Keratinocyte (primary cell): ENCODE measurements at regions not wholly inside any gene's neighbourhood (a gene's known extent, or its start where the extent isn't known, plus 50 kb on each side); places are given as distances from the start of the nearest gene placed in this dataset.

Source experiments
- DNase-seq: peaks from one replicate; pipeline ENCODE4 v3.0.0-alpha.2; 2011; ENCODE audit warnings: low read depth, missing footprints, low spot score
- FAIRE-seq: peaks from 2 replicates; lab custom pipeline; 2011; peaks lifted over from hg19 to GRCh38; lab: Jason Lieb, UNC
- H2AFZ ChIP-seq: 2 replicates; pipeline ENCODE4 v1.6.0; 2012; ENCODE audit warnings: low read length, control low read depth, inconsistent platforms; ENCODE audit not compliant: control insufficient read depth
- H3K27ac ChIP-seq: 2 replicates; pipeline ENCODE4 v1.5.1; 2011; ENCODE audit warnings: low read length; ENCODE audit not compliant: control insufficient read depth, insufficient read depth
- H3K27me3 ChIP-seq: 3 replicates; pipeline ENCODE4 v1.6.0; 2011; ENCODE audit warnings: low read length; ENCODE audit not compliant: control insufficient read depth, insufficient read depth; ENCODE audit errors: extremely low read depth
- H3K36me3 ChIP-seq, 2 experiments: 2 replicates in 1 of 2; 3 replicates in 1 of 2; pipeline ENCODE4 v1.5.1; 2011; ENCODE audit warnings: low read length in 2 of 2, mild to moderate bottlenecking in 1 of 2; ENCODE audit not compliant: control insufficient read depth in 2 of 2, insufficient read depth in 2 of 2; ENCODE audit errors: extremely low read depth in 1 of 2
- H3K4me1 ChIP-seq: 3 replicates; pipeline ENCODE4 v1.5.1; 2011; ENCODE audit warnings: low read length; ENCODE audit not compliant: control insufficient read depth, insufficient read depth; ENCODE audit errors: extremely low read depth
- H3K4me2 ChIP-seq: 3 replicates; pipeline ENCODE4 v1.6.0; 2011; ENCODE audit warnings: low read depth, low read length; ENCODE audit not compliant: control insufficient read depth, insufficient read depth; ENCODE audit errors: extremely low read depth
- H3K4me3 ChIP-seq, 3 experiments: fragments of 200-600 bp in 1 of 3; sonication (generic) in 1 of 3; 2 replicates in 2 of 3; 3 replicates in 1 of 3; pipeline ENCODE4 v1.5.1; 2011 to 2016; ENCODE audit warnings: low read length in 3 of 3, mild to moderate bottlenecking in 3 of 3, control low read depth in 2 of 3, inconsistent platforms in 1 of 3, low read depth in 1 of 3, mixed read lengths in 1 of 3, mixed run types in 1 of 3, moderate library complexity in 1 of 3; ENCODE audit not compliant: control insufficient read depth in 2 of 3, insufficient read depth in 2 of 3; ENCODE audit errors: extremely low read depth in 1 of 3
- H3K79me2 ChIP-seq: 2 replicates; pipeline ENCODE4 v1.6.0; 2012; ENCODE audit warnings: low read length; ENCODE audit not compliant: control insufficient read depth, insufficient read depth
- H3K9ac ChIP-seq: 3 replicates; pipeline ENCODE4 v1.6.0; 2011; ENCODE audit warnings: low read length; ENCODE audit not compliant: control insufficient read depth, insufficient read depth; ENCODE audit errors: extremely low read depth
- H3K9me1 ChIP-seq: 3 replicates; pipeline ENCODE4 v1.6.0; 2011; ENCODE audit warnings: low read length; ENCODE audit not compliant: control insufficient read depth, insufficient read depth; ENCODE audit errors: extremely low read depth
- H3K9me3 ChIP-seq: 2 replicates; pipeline ENCODE4 v1.5.1; 2012; ENCODE audit warnings: low read depth, low read length; ENCODE audit not compliant: control insufficient read depth
- H4K20me1 ChIP-seq: 3 replicates; pipeline ENCODE4 v1.6.0; 2011; ENCODE audit warnings: low read length; ENCODE audit not compliant: control insufficient read depth, insufficient read depth; ENCODE audit errors: extremely low read depth
- CTCF ChIP-seq, 3 experiments: IDR thresholded peaks in 1 of 3; conservative IDR thresholded peaks in 1 of 3; optimal IDR thresholded peaks in 1 of 3; 2 replicates in 2 of 3; 3 replicates in 1 of 3; pipeline versions ENCODE3 to v1.5.1; 2011; ENCODE audit warnings: low read length in 3 of 3, mild to moderate bottlenecking in 3 of 3, moderate library complexity in 2 of 3, control low read depth in 1 of 3, inconsistent platforms in 1 of 3; ENCODE audit not compliant: insufficient read depth in 2 of 3; ENCODE audit errors: extremely low read depth in 1 of 3
- EZH2 ChIP-seq: IDR thresholded peaks from one replicate; pipeline ENCODE4 v1.6.1; 2012; ENCODE audit warnings: inconsistent platforms, mild to moderate bottlenecking, low read length, moderate library complexity
- dilution Hi-C: fragments of 300-500 bp; cut with MboI; formaldehyde crosslinking; loops from one replicate; pipeline ENCODE4 v1.7.0; 2020; ENCODE audit warnings: low sequenced_read_pairs; ENCODE audit not compliant: extremely low pct_ligation_motif_present

GRCh38 chr16:51407199-51407598, 256.1 kb upstream of the SALL1 start:
- Histone ChIP-seq H3K79me2 (no peaks in the 10 kb centered on the region), H2AFZ (no peak overlapping the region), H3K27me3 (no peaks in the 10 kb centered on the region), H3K4me2 (no peak overlapping the region), H3K4me3 (no peak overlapping the region), H3K9me1 (no peaks in the 10 kb centered on the region), H3K36me3 (no peaks in the 10 kb centered on the region), H3K27ac (no peak overlapping the region), H3K4me1 (peaks cover 18% of the 10 kb centered on the region), H3K9ac (no peak overlapping the region), H4K20me1 (no peaks in the 10 kb centered on the region), H3K9me3 (no peaks in the 10 kb centered on the region)
- DNase-seq: peak; percentile 1
- peak; percentile 75 for FAIRE-seq
- dilution Hi-C loops: no loop called here
- TF ChIP-seq CTCF (optimal IDR thresholded peaks at IDR 0.05 in 1 of 3, IDR thresholded peaks at IDR 0.05 in 1 of 3, conservative IDR thresholded peaks at IDR 0.05 in 1 of 3; ENCODE audit: extremely low read depth in 1 of 3, insufficient read depth in 2 of 3, low read length in 3 of 3) (no peak), EZH2 (no peak)

- Histone ChIP-seq H3K27ac (no peak overlapping the region), H3K9me3 (no peaks in the 10 kb centered on the region), H2AFZ (no peak overlapping the region), H4K20me1 (no peaks in the 10 kb centered on the region), H3K27me3 (no peaks in the 10 kb centered on the region), H3K4me3 (no peak overlapping the region), H3K36me3 (no peaks in the 10 kb centered on the region), H3K79me2 (no peaks in the 10 kb centered on the region), H3K4me1 (peaks cover 18% of the 10 kb centered on the region), H3K9me1 (no peaks in the 10 kb centered on the region), H3K4me2 (no peak overlapping the region), H3K9ac (no peak overlapping the region)
- DNase-seq (no peak), FAIRE-seq (no peak)
- TF ChIP-seq EZH2 (no peak), CTCF (optimal IDR thresholded peaks at IDR 0.05 in 1 of 3, IDR thresholded peaks at IDR 0.05 in 1 of 3, conservative IDR thresholded peaks at IDR 0.05 in 1 of 3; ENCODE audit: extremely low read depth in 1 of 3, insufficient read depth in 2 of 3, low read length in 3 of 3) (no peak)
- dilution Hi-C loops: no loop called here
Measured at GRCh38 chr16:51405361-51405760, 254.3 kb upstream of the SALL1 start.
